Endothelial cell of umbilical vein (primary cell): ENCODE measurements at regions not wholly inside any gene's neighbourhood (a gene's known extent, or its start where the extent isn't known, plus 50 kb on each side); places are given as distances from the start of the nearest gene placed in this dataset.

Experiments used
- BruUV-seq: library from RNA; stranded (reverse); fragments of 400-500 nt; replicated peaks from 2 replicates; lab custom pipeline; 2021; lab: Mats Ljungman, UMichigan
- CTCF ChIA-PET: fragments of 300-600, 350-600 bp; sonication (Branson Sonifier 250); formaldehyde crosslinking; loops from one replicate; lab custom pipeline; 2021; ENCODE audit warnings: antibody characterized with exemption, inconsistent platforms; lab: Charles Lee
- POLR2A ChIA-PET: fragments of 300-600, 350-600 bp; sonication (Branson Sonifier 250); formaldehyde crosslinking; loops from one replicate; lab custom pipeline; 2021; ENCODE audit warnings: antibody characterized with exemption, inconsistent platforms; lab: Charles Lee
- DNase-seq: peaks from one replicate; pipeline ENCODE4 v3.0.0-alpha.2; 2011; ENCODE audit warnings: low read depth, low spot score
- FAIRE-seq: peaks from 2 replicates; lab custom pipeline; 2011; peaks lifted over from hg19 to GRCh38; lab: Jason Lieb, UNC
- H2AFZ ChIP-seq: 2 replicates; pipeline ENCODE4 v1.6.0; 2012; ENCODE audit warnings: low read depth, low read length, control low read depth, inconsistent platforms
- H3K27ac ChIP-seq: 2 replicates; pipeline ENCODE4 v1.5.1; 2011; ENCODE audit warnings: low read depth, mild to moderate bottlenecking, control low read depth, low read length, moderate library complexity; ENCODE audit not compliant: insufficient read depth
- H3K27me3 ChIP-seq, 2 experiments: 2 replicates each; pipeline versions ENCODE4 v1.6.0 to v1.6.1; 2011; ENCODE audit warnings: low read length in 2 of 2, mixed read lengths in 1 of 2; ENCODE audit not compliant: control insufficient read depth in 2 of 2, insufficient read depth in 2 of 2
- H3K36me3 ChIP-seq, 2 experiments: 2 replicates in 1 of 2; 3 replicates in 1 of 2; pipeline ENCODE4 v1.5.1; 2011; ENCODE audit warnings: low read length in 2 of 2, mild to moderate bottlenecking in 1 of 2, moderate library complexity in 1 of 2; ENCODE audit not compliant: control insufficient read depth in 2 of 2, insufficient read depth in 2 of 2; ENCODE audit errors: extremely low read depth in 1 of 2
- H3K4me1 ChIP-seq: 3 replicates; pipeline ENCODE4 v1.5.1; 2011; ENCODE audit warnings: mild to moderate bottlenecking, low read length; ENCODE audit not compliant: control insufficient read depth, insufficient read depth; ENCODE audit errors: extremely low read depth
- H3K4me2 ChIP-seq: 2 replicates; pipeline ENCODE4 v1.6.1; 2011; ENCODE audit warnings: low read length, control low read depth, mixed read lengths; ENCODE audit not compliant: insufficient read depth
- H3K4me3 ChIP-seq, 3 experiments: fragments of 200-600 bp in 1 of 3; sonication (generic), shearing (Covaris generic) in 1 of 3; replicated peaks in 1 of 3; 2 replicates each; pipeline ENCODE4 v1.5.1; 2011 to 2016; ENCODE audit warnings: control low read depth in 3 of 3, low read length in 3 of 3, mild to moderate bottlenecking in 2 of 3, inconsistent platforms in 1 of 3, low read depth in 1 of 3, moderate library complexity in 1 of 3; ENCODE audit not compliant: insufficient read depth in 1 of 3
- H3K79me2 ChIP-seq: 2 replicates; pipeline ENCODE4 v1.6.0; 2012; ENCODE audit warnings: low read length, inconsistent platforms; ENCODE audit not compliant: control insufficient read depth, insufficient read depth
- H3K9ac ChIP-seq: replicated peaks from 2 replicates; pipeline ENCODE3; 2011; ENCODE audit warnings: low read length, control low read depth; ENCODE audit not compliant: insufficient read depth; ENCODE audit errors: extremely low read depth
- H3K9me1 ChIP-seq: replicated peaks from 3 replicates; pipeline ENCODE4 v1.6.0; 2011; ENCODE audit warnings: mild to moderate bottlenecking, low read length; ENCODE audit not compliant: control insufficient read depth, insufficient read depth; ENCODE audit errors: extremely low read depth
- H3K9me3 ChIP-seq: replicated peaks from 2 replicates; pipeline ENCODE4 v1.5.1; 2012; ENCODE audit warnings: low read length, inconsistent platforms; ENCODE audit not compliant: control insufficient read depth, insufficient read depth
- H4K20me1 ChIP-seq: replicated peaks from 2 replicates; pipeline ENCODE3; 2011; ENCODE audit warnings: mild to moderate bottlenecking, low read length; ENCODE audit not compliant: control insufficient read depth, insufficient read depth; ENCODE audit errors: extremely low read depth
- EZH2 ChIP-seq: IDR thresholded peaks from 2 replicates; pipeline ENCODE4 v1.6.1; 2012; ENCODE audit warnings: borderline replicate concordance, low read depth, mild to moderate bottlenecking, moderate library complexity, low read length, inconsistent platforms; ENCODE audit not compliant: severe bottlenecking
- FOS ChIP-seq: IDR thresholded peaks from 2 replicates; pipeline ENCODE4 v1.6.1; 2011; ENCODE audit warnings: mild to moderate bottlenecking, low read length, moderate library complexity, borderline replicate concordance; ENCODE audit not compliant: insufficient read depth
- GATA2 ChIP-seq: IDR thresholded peaks from 2 replicates; pipeline ENCODE4 v1.7.0; 2011; ENCODE audit warnings: low read depth, mild to moderate bottlenecking, moderate library complexity, mixed read lengths, low read length; ENCODE audit not compliant: insufficient read length, insufficient read depth
- JUN ChIP-seq: IDR thresholded peaks from 2 replicates; pipeline ENCODE4 v1.6.1; 2011; ENCODE audit warnings: borderline replicate concordance, low read depth; ENCODE audit not compliant: insufficient read length, insufficient read depth
- MYC ChIP-seq: IDR thresholded peaks from one replicate; pipeline ENCODE4 v1.6.1; 2011; ENCODE audit warnings: mild to moderate bottlenecking, low read depth, low read length
- POLR2A ChIP-seq: IDR thresholded peaks from 2 replicates; pipeline ENCODE4 v1.6.1; 2012; ENCODE audit warnings: low read depth, mild to moderate bottlenecking, control low read depth, low read length
- POLR2AphosphoS5 ChIP-seq: IDR thresholded peaks from 2 replicates; pipeline ENCODE4 v1.6.1; 2012; ENCODE audit warnings: low read depth, mild to moderate bottlenecking, control low read depth, low read length, moderate library complexity; ENCODE audit not compliant: insufficient read depth
- dilution Hi-C: fragments of 300-500 bp; cut with MboI; formaldehyde crosslinking; loops from one replicate; pipeline ENCODE4 v1.15.0; 2019; ENCODE audit warnings: low sequenced_read_pairs; ENCODE audit not compliant: extremely low pct_ligation_motif_present
- intact Hi-C: fragments of 100-400 bp; cut with micrococcal nuclease; formaldehyde crosslinking; loops from one replicate; pipeline ENCODE4 v1.10.0; 2022
- TF ChIP-seq, protein P1 (sequence below): IDR thresholded peaks from 2 replicates; pipeline ENCODE4 v1.6.1; 2011; ENCODE audit not compliant: insufficient read depth, insufficient read length
- TF ChIP-seq, protein P2 (sequence below), 2 donors: IDR thresholded peaks; 1 replicate in 1 of 2; 2 replicates in 1 of 2; pipeline ENCODE4 v1.5.1; 2011; ENCODE audit warnings: low read length in 2 of 2, mild to moderate bottlenecking in 2 of 2, moderate library complexity in 2 of 2, control low read depth in 1 of 2, inconsistent platforms in 1 of 2, low read depth in 1 of 2; ENCODE audit not compliant: insufficient read depth in 1 of 2; ENCODE audit errors: extremely low read depth in 1 of 2

DNA sequence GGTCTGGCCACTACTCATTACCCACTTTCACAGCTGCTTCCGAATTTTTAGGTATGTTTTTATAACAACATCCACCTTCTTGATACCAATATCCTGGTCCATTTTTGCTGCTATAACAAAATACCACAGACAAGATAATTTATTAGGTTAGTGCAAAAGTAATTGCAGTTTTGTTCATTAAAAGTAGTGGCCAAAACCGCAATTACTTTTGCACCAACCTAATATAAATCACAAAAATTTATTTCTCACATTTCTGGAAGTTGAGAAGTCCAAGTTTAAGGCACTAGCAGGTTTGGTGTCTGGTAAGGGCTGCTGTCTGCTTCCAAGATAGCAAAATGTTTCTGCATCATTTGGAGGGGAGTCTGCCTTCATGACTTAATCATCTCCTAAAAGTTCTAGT, 624.7 kb upstream of the ALCAM start:
- no TSS peak for BruUV-seq
- Histone ChIP-seq H3K9me3 (no peaks in the 10 kb centered on the region), H3K27ac (no peak overlapping the region), H3K79me2 (no peaks in the 10 kb centered on the region), H3K36me3 (no peaks in the 10 kb centered on the region), H2AFZ (no peak overlapping the region), H3K27me3 (no peaks in the 10 kb centered on the region), H3K9ac (no peak overlapping the region), H4K20me1 (no peaks in the 10 kb centered on the region), H3K9me1 (no peaks in the 10 kb centered on the region), H3K4me1 (no peaks in the 10 kb centered on the region), H3K4me3 (no peak overlapping the region), H3K4me2 (no peak overlapping the region)
- ChIA-PET CTCF (no interaction called here), POLR2A (no interaction called here)
- intact Hi-C loops (no loop called here), dilution Hi-C loops (no loop called here)
- DNase-seq (no peak), FAIRE-seq (no peak)
- TF ChIP-seq POLR2A (no peak), MYC (no peak), EZH2 (no peak), FOS (no peak), GATA2 (no peak), JUN (no peak), POLR2AphosphoS5 (no peak)
- TF ChIP-seq, protein P1, sequence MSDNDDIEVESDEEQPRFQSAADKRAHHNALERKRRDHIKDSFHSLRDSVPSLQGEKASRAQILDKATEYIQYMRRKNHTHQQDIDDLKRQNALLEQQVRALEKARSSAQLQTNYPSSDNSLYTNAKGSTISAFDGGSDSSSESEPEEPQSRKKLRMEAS = no peak
- TF ChIP-seq, protein P2, sequence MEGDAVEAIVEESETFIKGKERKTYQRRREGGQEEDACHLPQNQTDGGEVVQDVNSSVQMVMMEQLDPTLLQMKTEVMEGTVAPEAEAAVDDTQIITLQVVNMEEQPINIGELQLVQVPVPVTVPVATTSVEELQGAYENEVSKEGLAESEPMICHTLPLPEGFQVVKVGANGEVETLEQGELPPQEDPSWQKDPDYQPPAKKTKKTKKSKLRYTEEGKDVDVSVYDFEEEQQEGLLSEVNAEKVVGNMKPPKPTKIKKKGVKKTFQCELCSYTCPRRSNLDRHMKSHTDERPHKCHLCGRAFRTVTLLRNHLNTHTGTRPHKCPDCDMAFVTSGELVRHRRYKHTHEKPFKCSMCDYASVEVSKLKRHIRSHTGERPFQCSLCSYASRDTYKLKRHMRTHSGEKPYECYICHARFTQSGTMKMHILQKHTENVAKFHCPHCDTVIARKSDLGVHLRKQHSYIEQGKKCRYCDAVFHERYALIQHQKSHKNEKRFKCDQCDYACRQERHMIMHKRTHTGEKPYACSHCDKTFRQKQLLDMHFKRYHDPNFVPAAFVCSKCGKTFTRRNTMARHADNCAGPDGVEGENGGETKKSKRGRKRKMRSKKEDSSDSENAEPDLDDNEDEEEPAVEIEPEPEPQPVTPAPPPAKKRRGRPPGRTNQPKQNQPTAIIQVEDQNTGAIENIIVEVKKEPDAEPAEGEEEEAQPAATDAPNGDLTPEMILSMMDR (IDR thresholded peaks at IDR 0.05; ENCODE audit: extremely low read depth in 1 of 2, insufficient read depth in 1 of 2, low read depth in 1 of 2, low read length in 2 of 2) = no peak
